Thoracic aorta (tissue), 2 donors: ENCODE measurements at regions not wholly inside any gene's neighbourhood (a gene's known extent, or its start where the extent isn't known, plus 50 kb on each side); places are given as distances from the start of the nearest gene placed in this dataset.

ENCODE experiments used
- ATAC-seq: fragments of 150-250 bp; one replicate; pipeline ENCODE4 v1.8.0; 2017; ENCODE audit warnings: low read depth; ENCODE audit not compliant: insufficient number of reproducible peaks, low FRiP score
- DNase-seq: peaks from one replicate; pipeline ENCODE4 v3.0.0-alpha.2; 2020; ENCODE audit warnings: low spot score
- H3K27ac ChIP-seq, 2 donors: fragments of 200-600 bp; sonication (generic); 1 replicate in 1 of 2; 2 replicates in 1 of 2; pipeline ENCODE4 v1.5.1; 2016; ENCODE audit warnings: mild to moderate bottlenecking in 2 of 2, moderate library complexity in 2 of 2
- H3K27me3 ChIP-seq: fragments of 200-600 bp; sonication (generic); replicated peaks from 2 replicates; pipeline ENCODE4 v1.6.0; 2016; ENCODE audit warnings: mild to moderate bottlenecking; ENCODE audit not compliant: insufficient read depth
- H3K36me3 ChIP-seq: fragments of 200-600 bp; sonication (generic); one replicate; pipeline ENCODE4 v1.5.1; 2016
- H3K4me1 ChIP-seq, 2 donors: fragments of 200-600 bp; sonication (generic); 1 replicate in 1 of 2; 2 replicates in 1 of 2; pipeline versions ENCODE4 v1.5.1 to v1.6.0; 2016; ENCODE audit warnings: low read depth in 2 of 2, mild to moderate bottlenecking in 1 of 2; ENCODE audit not compliant: control insufficient read depth in 1 of 2
- H3K4me3 ChIP-seq: fragments of 200-600 bp; sonication (generic); 2 replicates; pipeline ENCODE4 v1.5.1; 2016; ENCODE audit warnings: mild to moderate bottlenecking
- H3K9me3 ChIP-seq: fragments of 200-600 bp; sonication (generic); 2 replicates; pipeline ENCODE4 v1.5.1; 2016
- TF ChIP-seq, protein P1 (sequence below): fragments of 200-600 bp; sonication (generic); IDR thresholded peaks from one replicate; pipeline ENCODE4 v1.5.1; 2019; ENCODE audit warnings: antibody characterized with exemption

DNA sequence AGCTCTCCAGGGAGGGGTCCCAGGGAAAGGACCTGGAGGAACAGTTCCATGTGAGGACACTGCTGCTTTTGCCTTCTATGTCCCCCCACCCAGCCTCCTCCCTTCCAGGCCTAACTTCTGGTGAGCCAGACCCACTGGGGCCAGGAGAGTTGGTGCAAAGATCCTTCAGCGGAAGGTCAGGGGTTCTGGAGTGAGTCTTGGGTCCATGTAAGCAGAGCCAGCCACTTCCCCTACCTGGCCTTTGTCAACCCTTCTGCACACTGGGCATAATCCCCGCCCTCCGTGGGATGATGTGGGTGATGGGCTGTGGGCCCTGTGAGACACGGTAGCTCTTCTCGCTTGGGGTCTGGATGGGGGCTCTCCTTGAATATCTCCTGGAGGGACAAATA lies 76.9 kb downstream of the RHOB start:
- Histone ChIP-seq H3K4me1 (peaks cover 0 to 18% of the 10 kb centered on the region in 2 donors), H3K27ac (no peak overlapping the region), H3K36me3 (no peaks in the 10 kb centered on the region), H3K27me3 (no peaks in the 10 kb centered on the region), H3K9me3 (no peaks in the 10 kb centered on the region), H3K4me3 (no peak overlapping the region)
- DNase-seq (no peak), ATAC-seq (no peak)
- TF ChIP-seq, protein P1, sequence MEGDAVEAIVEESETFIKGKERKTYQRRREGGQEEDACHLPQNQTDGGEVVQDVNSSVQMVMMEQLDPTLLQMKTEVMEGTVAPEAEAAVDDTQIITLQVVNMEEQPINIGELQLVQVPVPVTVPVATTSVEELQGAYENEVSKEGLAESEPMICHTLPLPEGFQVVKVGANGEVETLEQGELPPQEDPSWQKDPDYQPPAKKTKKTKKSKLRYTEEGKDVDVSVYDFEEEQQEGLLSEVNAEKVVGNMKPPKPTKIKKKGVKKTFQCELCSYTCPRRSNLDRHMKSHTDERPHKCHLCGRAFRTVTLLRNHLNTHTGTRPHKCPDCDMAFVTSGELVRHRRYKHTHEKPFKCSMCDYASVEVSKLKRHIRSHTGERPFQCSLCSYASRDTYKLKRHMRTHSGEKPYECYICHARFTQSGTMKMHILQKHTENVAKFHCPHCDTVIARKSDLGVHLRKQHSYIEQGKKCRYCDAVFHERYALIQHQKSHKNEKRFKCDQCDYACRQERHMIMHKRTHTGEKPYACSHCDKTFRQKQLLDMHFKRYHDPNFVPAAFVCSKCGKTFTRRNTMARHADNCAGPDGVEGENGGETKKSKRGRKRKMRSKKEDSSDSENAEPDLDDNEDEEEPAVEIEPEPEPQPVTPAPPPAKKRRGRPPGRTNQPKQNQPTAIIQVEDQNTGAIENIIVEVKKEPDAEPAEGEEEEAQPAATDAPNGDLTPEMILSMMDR: no peak

DNA sequence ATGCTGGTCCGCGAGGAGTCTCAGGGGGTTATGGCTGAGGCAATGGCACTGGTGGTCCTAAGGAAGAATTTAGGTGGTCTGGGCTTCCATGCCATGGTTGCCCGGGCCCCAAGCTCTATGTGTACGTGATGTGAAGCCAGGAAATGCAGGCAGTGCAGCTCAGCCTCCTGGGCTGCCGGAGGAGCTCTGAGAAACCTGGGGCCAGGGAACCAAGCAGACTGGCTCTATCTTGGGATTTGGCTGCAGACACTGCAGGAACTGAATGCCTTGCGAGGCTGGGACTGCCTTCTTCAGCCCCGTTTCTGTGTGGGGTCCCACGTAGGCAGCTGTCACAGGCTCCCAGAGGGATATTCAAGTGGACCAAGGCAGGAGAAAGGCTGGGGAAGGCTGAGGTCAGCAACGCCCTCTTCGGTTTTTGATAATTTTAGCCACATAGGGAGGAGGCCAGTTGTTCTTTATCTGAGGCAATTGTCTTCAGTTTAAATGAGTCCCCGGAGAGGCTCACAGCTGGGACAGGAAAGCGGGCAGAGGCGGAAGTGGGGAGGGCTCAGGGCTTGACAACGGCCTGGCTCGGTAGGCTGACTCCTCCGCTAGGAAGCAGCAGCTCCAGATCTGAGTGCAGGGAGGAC lies 77.7 kb downstream of the RHOB start:
- H3K27me3 ChIP-seq: no peaks in the 10 kb centered on the region
- no peaks in the 10 kb centered on the region for H3K36me3 ChIP-seq
- H3K9me3 ChIP-seq: no peaks in the 10 kb centered on the region
- DNase-seq (no peak), ATAC-seq (no peak)
- H3K4me1 ChIP-seq: peaks cover 0 to 18% of the 10 kb centered on the region in 2 donors
- TF ChIP-seq, protein P1: no peak
- H3K4me3 ChIP-seq: no peak overlapping the region
- H3K27ac ChIP-seq: no peak overlapping the region

DNA sequence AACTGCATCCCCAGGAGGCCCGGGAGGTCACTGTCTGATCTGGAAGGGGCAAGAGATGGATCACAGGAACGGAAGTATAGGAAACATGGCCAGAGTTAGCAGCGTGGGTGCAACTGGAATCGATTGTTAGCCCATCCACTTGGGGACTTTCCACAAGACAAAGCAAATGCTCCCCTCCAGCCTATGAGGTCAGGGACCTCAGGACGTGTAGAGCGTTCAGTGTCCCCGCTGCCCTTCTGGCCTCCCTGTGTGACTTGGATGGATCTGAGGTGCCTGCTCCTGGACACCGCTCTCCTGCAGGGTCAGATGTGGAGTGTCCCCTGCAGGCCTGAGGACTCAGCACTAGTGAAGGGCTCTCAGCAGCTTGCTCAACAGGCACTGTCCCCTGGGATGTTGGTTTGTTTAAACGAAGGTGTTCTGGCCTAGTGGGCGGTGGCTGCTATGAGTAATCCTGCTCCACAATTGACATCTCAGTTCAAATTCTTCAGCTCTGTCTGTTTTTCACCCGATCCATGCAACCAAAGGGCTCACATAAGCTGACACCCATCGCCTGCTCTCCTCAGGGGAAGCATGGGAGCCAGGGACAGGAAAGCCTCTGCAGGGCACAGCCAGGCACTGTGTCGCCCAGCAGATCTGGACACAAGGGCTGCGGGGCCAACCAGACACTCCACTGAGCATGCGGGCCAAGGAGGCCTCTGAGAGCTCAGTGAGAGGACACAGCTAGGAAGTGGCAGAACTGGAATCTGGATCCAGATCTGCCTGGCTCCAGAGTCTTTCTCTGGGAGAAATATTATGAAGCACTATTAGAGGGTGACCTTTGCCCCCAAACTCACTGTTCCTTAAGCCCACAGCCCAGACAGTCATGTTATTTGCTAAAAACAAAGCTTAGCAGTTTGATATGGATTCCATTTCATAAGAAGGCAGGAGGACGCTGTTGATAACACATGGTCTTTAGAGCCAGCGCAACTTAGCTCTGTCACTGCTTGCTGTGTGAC lies 78.5 kb downstream of the RHOB start:
- TF ChIP-seq, protein P1: peak; percentile 15

DNA sequence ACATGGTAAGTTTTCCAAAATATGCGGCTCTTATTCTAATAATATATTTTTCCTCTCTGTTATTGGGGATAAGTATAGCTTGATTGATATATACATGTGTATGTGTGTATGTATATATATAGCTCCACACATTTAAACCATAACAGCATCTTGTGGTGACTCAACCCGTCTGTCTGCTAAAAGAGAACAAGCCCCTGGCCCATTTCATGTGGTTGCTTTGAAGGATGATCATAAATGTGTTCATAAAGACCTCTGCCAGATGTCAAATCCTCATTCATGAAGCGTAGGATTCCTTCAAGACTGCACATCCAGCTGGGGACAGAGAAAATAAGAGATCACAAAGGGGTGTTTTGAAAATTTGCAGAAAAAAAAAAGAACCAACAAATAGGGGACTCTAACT lies 79.3 kb downstream of the RHOB start:
- Histone ChIP-seq H3K4me3 (no peak overlapping the region), H3K36me3 (no peaks in the 10 kb centered on the region), H3K9me3 (no peaks in the 10 kb centered on the region), H3K27ac (no peak overlapping the region), H3K27me3 (no peaks in the 10 kb centered on the region), H3K4me1 (peaks cover 0 to 18% of the 10 kb centered on the region in 2 donors)
- TF ChIP-seq, protein P1: no peak
- ATAC-seq: no peak
- DNase-seq: no peak

More for the DNA sequence above, 78.5 kb downstream of the RHOB start:
- Histone ChIP-seq H3K4me1 (peaks cover 0 to 18% of the 10 kb centered on the region in 2 donors), H3K36me3 (no peaks in the 10 kb centered on the region), H3K27ac (peak overlapping the region in 1 of 2 donors; percentile 32), H3K4me3 (no peak overlapping the region), H3K9me3 (no peaks in the 10 kb centered on the region), H3K27me3 (no peaks in the 10 kb centered on the region)
- DNase-seq: peak; percentile 20
- no peak for ATAC-seq

DNA sequence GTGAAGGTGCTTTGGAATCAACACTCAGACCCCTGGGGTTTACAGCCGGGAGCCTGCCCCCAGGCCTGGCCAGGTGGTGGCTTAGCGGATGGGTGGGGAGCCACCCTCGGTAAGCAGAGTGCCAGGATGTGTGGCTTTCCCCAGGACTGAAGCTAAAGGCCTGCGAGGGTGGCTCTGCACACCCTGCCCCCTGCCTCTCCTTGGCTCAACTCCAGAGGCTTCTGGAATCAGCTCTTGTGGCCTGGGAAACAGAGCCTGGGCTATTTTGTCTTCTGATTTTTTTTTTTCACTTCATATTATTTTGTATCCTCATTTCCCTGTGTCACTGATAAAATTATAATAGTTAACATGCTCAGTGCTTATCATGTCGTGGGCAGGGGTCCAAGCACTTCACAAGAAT lies 79.8 kb downstream of the RHOB start:
- no peak for ATAC-seq
- no peak overlapping the region for H3K27ac ChIP-seq

More for the DNA sequence above, 79.8 kb downstream of the RHOB start:
- Histone ChIP-seq H3K9me3 (no peaks in the 10 kb centered on the region), H3K4me3 (no peak overlapping the region), H3K4me1 (peaks cover 0 to 18% of the 10 kb centered on the region in 2 donors), H3K36me3 (no peaks in the 10 kb centered on the region), H3K27me3 (no peaks in the 10 kb centered on the region)
- no peak for DNase-seq
- TF ChIP-seq, protein P1: no peak
